ENCODE measurements at regions not wholly inside any gene's neighbourhood (a gene's known extent, or its start where the extent isn't known, plus 50 kb on each side); places are given as distances from the start of the nearest gene placed in this dataset.
A peak's percentile ranks its signal among the peaks of the same experiment; 100 is the strongest.

DNA sequence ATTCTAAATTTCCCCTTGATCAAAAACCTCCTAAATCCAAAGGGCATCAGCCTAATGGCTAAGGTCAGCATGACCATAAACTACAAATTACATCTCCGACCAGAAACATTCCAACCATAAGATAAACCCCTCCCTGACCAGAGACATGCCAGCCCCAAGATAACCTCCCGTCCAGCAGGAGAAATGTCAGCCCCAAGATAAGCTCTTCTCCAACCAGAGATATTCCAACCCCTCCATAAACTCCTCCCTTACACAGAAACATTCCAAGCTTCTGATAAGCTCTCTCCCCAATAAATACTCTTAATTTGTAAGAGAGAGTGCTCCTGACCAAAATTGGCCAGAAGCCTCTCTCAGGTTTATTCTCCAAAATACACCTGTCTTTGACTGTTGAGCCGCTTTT is 274.0 kb downstream of the RNF152 start:
- DNase-seq: no peak
- Histone ChIP-seq H3K4me1 (ENCODE audit: control extremely low read depth in 1 of 4, control insufficient read depth in 4 of 4, insufficient read depth in 4 of 4, low read length in 3 of 4) (no peaks in the 10 kb centered on the region), H3K27ac (ENCODE audit: insufficient read depth in 1 of 2, low read depth in 1 of 2, low read length in 2 of 2, poor library complexity in 1 of 2, severe bottlenecking in 2 of 2) (no peak overlapping the region), H3K9me3 (ENCODE audit: control extremely low read depth in 1 of 5, control insufficient read depth in 4 of 5, insufficient read depth in 2 of 5, low read depth in 1 of 5, low read length in 4 of 5) (peaks cover 0 to 4% (median 0%) of the 10 kb centered on the region in 5 experiments), H3K36me3 (ENCODE audit: control insufficient read depth in 4 of 4, insufficient read depth in 4 of 4, low read length in 3 of 4) (no peaks in the 10 kb centered on the region), H3K27me3 (replicated peaks in 2 of 5; ENCODE audit: control insufficient read depth in 4 of 5, insufficient read depth in 5 of 5, low read length in 4 of 5) (no peaks in the 10 kb centered on the region), H3K4me3 (ENCODE audit: control insufficient read depth in 1 of 7, extremely low read depth in 1 of 7, insufficient read depth in 4 of 7, low read depth in 2 of 7, low read length in 6 of 7) (no peak overlapping the region)
- 100% methylated on average over 2 of the region's 3 CpGs for WGBS (ENCODE audit: insufficient coverage)
- ChIA-PET POLR2A (no interaction called here), CTCF (interaction anchor here (1.3 kb wide), 1 partner anchor 285 kb away, joined by 3 read pairs; no protein-coding TSS in a partner anchor)

DNA sequence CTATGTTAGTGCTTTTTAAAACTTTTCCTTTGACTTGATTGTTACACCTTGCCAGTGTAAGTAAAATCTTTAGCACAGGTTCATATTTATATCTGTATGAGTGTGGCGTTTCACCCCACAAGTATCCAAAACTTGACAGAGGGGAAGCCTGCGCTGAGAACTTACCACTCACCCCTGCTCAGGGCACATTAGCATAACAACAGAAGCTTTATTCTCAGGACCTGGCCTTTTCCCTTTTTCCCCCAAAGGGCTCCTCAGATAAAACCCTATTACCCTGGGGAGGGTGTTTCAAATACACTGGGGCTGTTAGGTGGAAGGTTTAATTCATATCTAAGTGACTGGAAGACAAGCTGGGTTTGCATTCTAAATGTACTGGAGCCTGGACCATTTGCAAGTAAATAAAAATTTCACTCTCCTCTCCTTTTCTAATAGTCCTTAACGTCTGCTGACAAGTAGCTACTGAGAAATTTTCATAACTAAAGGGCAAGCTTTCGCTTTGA is 276.6 kb downstream of the RNF152 start:
- H3K36me3 ChIP-seq (ENCODE audit: control insufficient read depth in 4 of 4, insufficient read depth in 4 of 4, low read length in 3 of 4): no peaks in the 10 kb centered on the region
- ChIA-PET CTCF (interaction anchor here (1.2 kb wide), 1 partner anchor 34 kb away, joined by 3 read pairs; no protein-coding TSS in a partner anchor), POLR2A (no interaction called here)
- H3K4me1 ChIP-seq (ENCODE audit: control extremely low read depth in 1 of 4, control insufficient read depth in 4 of 4, insufficient read depth in 4 of 4, low read length in 3 of 4): no peaks in the 10 kb centered on the region
- no peak overlapping the region for H3K27ac ChIP-seq (ENCODE audit: insufficient read depth in 1 of 2, low read depth in 1 of 2, low read length in 2 of 2, poor library complexity in 1 of 2, severe bottlenecking in 2 of 2)
- DNase-seq: no peak
- H3K27me3 ChIP-seq (replicated peaks in 2 of 5; ENCODE audit: control insufficient read depth in 4 of 5, insufficient read depth in 5 of 5, low read length in 4 of 5): no peaks in the 10 kb centered on the region
- no peak overlapping the region for H3K4me3 ChIP-seq (ENCODE audit: control insufficient read depth in 1 of 7, extremely low read depth in 1 of 7, insufficient read depth in 4 of 7, low read depth in 2 of 7, low read length in 6 of 7)
- peaks cover 0 to 4% (median 0%) of the 10 kb centered on the region in 5 experiments for H3K9me3 ChIP-seq (ENCODE audit: control extremely low read depth in 1 of 5, control insufficient read depth in 4 of 5, insufficient read depth in 2 of 5, low read depth in 1 of 5, low read length in 4 of 5)
- 100% methylated on average over 1 of the region's 4 CpGs for WGBS (ENCODE audit: insufficient coverage)

DNA sequence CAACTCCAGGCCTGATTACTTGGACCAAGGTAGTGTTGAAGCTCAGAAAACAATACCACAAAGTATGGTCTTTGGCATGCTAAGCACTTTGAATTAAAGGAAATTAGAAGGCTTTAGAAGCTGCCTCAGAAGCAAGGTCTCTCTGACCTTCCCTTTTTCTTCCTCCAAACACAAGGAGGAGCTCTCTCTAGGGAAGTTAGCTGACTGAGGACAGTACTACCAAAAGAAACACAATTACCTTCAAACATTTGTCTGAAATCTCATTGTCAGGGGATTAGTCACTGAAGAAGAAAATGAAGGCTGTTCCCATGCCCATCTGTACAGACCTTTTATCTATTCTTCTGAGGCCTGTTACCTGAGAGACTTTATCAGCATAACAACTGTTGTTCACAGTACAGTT is 279.3 kb downstream of the CDH20 start:
- no peaks in the 10 kb centered on the region for H3K27me3 ChIP-seq (replicated peaks in 2 of 5; ENCODE audit: control insufficient read depth in 4 of 5, insufficient read depth in 5 of 5, low read length in 4 of 5)
- peaks cover 0 to 7% (median 0%) of the 10 kb centered on the region in 5 experiments for H3K9me3 ChIP-seq (ENCODE audit: control extremely low read depth in 1 of 5, control insufficient read depth in 4 of 5, insufficient read depth in 2 of 5, low read depth in 1 of 5, low read length in 4 of 5)
- no peak overlapping the region for H3K4me3 ChIP-seq (ENCODE audit: control insufficient read depth in 1 of 7, extremely low read depth in 1 of 7, insufficient read depth in 4 of 7, low read depth in 2 of 7, low read length in 6 of 7)
- H3K27ac ChIP-seq (ENCODE audit: insufficient read depth in 1 of 2, low read depth in 1 of 2, low read length in 2 of 2, poor library complexity in 1 of 2, severe bottlenecking in 2 of 2): no peak overlapping the region
- POLR2A ChIA-PET: no interaction called here
- H3K4me1 ChIP-seq (ENCODE audit: control extremely low read depth in 1 of 4, control insufficient read depth in 4 of 4, insufficient read depth in 4 of 4, low read length in 3 of 4): no peaks in the 10 kb centered on the region
- no peaks in the 10 kb centered on the region for H3K36me3 ChIP-seq (ENCODE audit: control insufficient read depth in 4 of 4, insufficient read depth in 4 of 4, low read length in 3 of 4)
- DNase-seq: peak in 1 of 3 donors; percentile 5
- CTCF ChIA-PET: interaction anchor here (0.6 to 1.4 kb wide), 7 partner anchors 14 to 519 kb away, joined by 3 to 4 read pairs (median 3); no protein-coding TSS in a partner anchor

GRCh38 chr18:61609131-61609530 is 275.9 kb downstream of the CDH20 start:
- no peak overlapping the region for H3K4me3 ChIP-seq (ENCODE audit: control insufficient read depth in 1 of 7, extremely low read depth in 1 of 7, insufficient read depth in 4 of 7, low read depth in 2 of 7, low read length in 6 of 7)
- H3K27me3 ChIP-seq (replicated peaks in 2 of 5; ENCODE audit: control insufficient read depth in 4 of 5, insufficient read depth in 5 of 5, low read length in 4 of 5): peaks cover 0 to 2% (median 0%) of the 10 kb centered on the region in 5 experiments
- peaks cover 0 to 10% (median 4%) of the 10 kb centered on the region in 4 experiments for H3K4me1 ChIP-seq (ENCODE audit: control extremely low read depth in 1 of 4, control insufficient read depth in 4 of 4, insufficient read depth in 4 of 4, low read length in 3 of 4)
- ChIA-PET CTCF (interaction anchor here (0.7 to 1.3 kb wide), 2 partner anchors 19 to 29 kb away, joined by 3 read pairs; no protein-coding TSS in a partner anchor), POLR2A (no interaction called here)
- H3K9me3 ChIP-seq (ENCODE audit: control extremely low read depth in 1 of 5, control insufficient read depth in 4 of 5, insufficient read depth in 2 of 5, low read depth in 1 of 5, low read length in 4 of 5): peaks cover 0 to 7% (median 0%) of the 10 kb centered on the region in 5 experiments
- no peak overlapping the region for H3K27ac ChIP-seq (ENCODE audit: insufficient read depth in 1 of 2, low read depth in 1 of 2, low read length in 2 of 2, poor library complexity in 1 of 2, severe bottlenecking in 2 of 2)
- no peaks in the 10 kb centered on the region for H3K36me3 ChIP-seq (ENCODE audit: control insufficient read depth in 4 of 4, insufficient read depth in 4 of 4, low read length in 3 of 4)
- DNase-seq: no peak

- POLR2A ChIA-PET: no interaction called here
- H3K27me3 ChIP-seq (replicated peaks in 2 of 5; ENCODE audit: control insufficient read depth in 4 of 5, insufficient read depth in 5 of 5, low read length in 4 of 5): peaks cover 0 to 2% (median 0%) of the 10 kb centered on the region in 5 experiments
- no peaks in the 10 kb centered on the region for H3K36me3 ChIP-seq (ENCODE audit: control insufficient read depth in 4 of 4, insufficient read depth in 4 of 4, low read length in 3 of 4)
- H3K9me3 ChIP-seq (ENCODE audit: control extremely low read depth in 1 of 5, control insufficient read depth in 4 of 5, insufficient read depth in 2 of 5, low read depth in 1 of 5, low read length in 4 of 5): peaks cover 0 to 7% (median 0%) of the 10 kb centered on the region in 5 experiments
- CTCF ChIA-PET: interaction anchor here (0.6 to 1.5 kb wide), 3 partner anchors 26 to 55 kb away, joined by 3 to 4 read pairs (median 4); no protein-coding TSS in a partner anchor
- DNase-seq: no peak
- no peak overlapping the region for H3K27ac ChIP-seq (ENCODE audit: insufficient read depth in 1 of 2, low read depth in 1 of 2, low read length in 2 of 2, poor library complexity in 1 of 2, severe bottlenecking in 2 of 2)
- H3K4me1 ChIP-seq (ENCODE audit: control extremely low read depth in 1 of 4, control insufficient read depth in 4 of 4, insufficient read depth in 4 of 4, low read length in 3 of 4): peaks cover 0 to 10% (median 4%) of the 10 kb centered on the region in 4 experiments
- H3K4me3 ChIP-seq (ENCODE audit: control insufficient read depth in 1 of 7, extremely low read depth in 1 of 7, insufficient read depth in 4 of 7, low read depth in 2 of 7, low read length in 6 of 7): no peak overlapping the region
- WGBS (ENCODE audit: insufficient coverage): 100% methylated on average over 1 of the region's 1 CpG
Measured at GRCh38 chr18:61608316-61608715, 275.1 kb downstream of the CDH20 start.

- POLR2A ChIA-PET: no interaction called here
- CTCF ChIA-PET: interaction anchor here (0.6 to 1.5 kb wide), 3 partner anchors 26 to 55 kb away, joined by 3 to 4 read pairs (median 4); no protein-coding TSS in a partner anchor
- DNase-seq: no peak
- H3K27ac ChIP-seq (ENCODE audit: insufficient read depth in 1 of 2, low read depth in 1 of 2, low read length in 2 of 2, poor library complexity in 1 of 2, severe bottlenecking in 2 of 2): no peak overlapping the region
- peaks cover 0 to 10% (median 4%) of the 10 kb centered on the region in 4 experiments for H3K4me1 ChIP-seq (ENCODE audit: control extremely low read depth in 1 of 4, control insufficient read depth in 4 of 4, insufficient read depth in 4 of 4, low read length in 3 of 4)
- 100% methylated on average over 2 of the region's 2 CpGs for WGBS (ENCODE audit: insufficient coverage)
- peaks cover 0 to 2% (median 0%) of the 10 kb centered on the region in 5 experiments for H3K27me3 ChIP-seq (replicated peaks in 2 of 5; ENCODE audit: control insufficient read depth in 4 of 5, insufficient read depth in 5 of 5, low read length in 4 of 5)
- no peak overlapping the region for H3K4me3 ChIP-seq (ENCODE audit: control insufficient read depth in 1 of 7, extremely low read depth in 1 of 7, insufficient read depth in 4 of 7, low read depth in 2 of 7, low read length in 6 of 7)
- H3K9me3 ChIP-seq (ENCODE audit: control extremely low read depth in 1 of 5, control insufficient read depth in 4 of 5, insufficient read depth in 2 of 5, low read depth in 1 of 5, low read length in 4 of 5): peaks cover 0 to 7% (median 0%) of the 10 kb centered on the region in 5 experiments
- no peaks in the 10 kb centered on the region for H3K36me3 ChIP-seq (ENCODE audit: control insufficient read depth in 4 of 4, insufficient read depth in 4 of 4, low read length in 3 of 4)
Measured at GRCh38 chr18:61607867-61608266, 274.6 kb downstream of the CDH20 start.

- Histone ChIP-seq H3K4me3 (ENCODE audit: control insufficient read depth in 1 of 7, extremely low read depth in 1 of 7, insufficient read depth in 4 of 7, low read depth in 2 of 7, low read length in 6 of 7) (peak overlapping the region in 2 of 7 experiments; percentile 43 to 52), H3K36me3 (ENCODE audit: control insufficient read depth in 4 of 4, insufficient read depth in 4 of 4, low read length in 3 of 4) (no peaks in the 10 kb centered on the region), H3K9me3 (ENCODE audit: control extremely low read depth in 1 of 5, control insufficient read depth in 4 of 5, insufficient read depth in 2 of 5, low read depth in 1 of 5, low read length in 4 of 5) (peaks cover 0 to 7% (median 0%) of the 10 kb centered on the region in 5 experiments), H3K27me3 (replicated peaks in 2 of 5; ENCODE audit: control insufficient read depth in 4 of 5, insufficient read depth in 5 of 5, low read length in 4 of 5) (peaks cover 0 to 2% (median 0%) of the 10 kb centered on the region in 5 experiments), H3K4me1 (ENCODE audit: control extremely low read depth in 1 of 4, control insufficient read depth in 4 of 4, insufficient read depth in 4 of 4, low read length in 3 of 4) (peaks cover 0 to 10% (median 4%) of the 10 kb centered on the region in 4 experiments), H3K27ac (ENCODE audit: insufficient read depth in 1 of 2, low read depth in 1 of 2, low read length in 2 of 2, poor library complexity in 1 of 2, severe bottlenecking in 2 of 2) (no peak overlapping the region)
- peak; percentile 30 to 51 (median 50) for DNase-seq
- 0% methylated on average over 4 of the region's 5 CpGs for WGBS (ENCODE audit: insufficient coverage)
- POLR2A ChIA-PET: no interaction called here
- CTCF ChIA-PET: interaction anchor here (1.1 to 1.3 kb wide), 2 partner anchors 34 to 524 kb away, joined by 3 to 5 read pairs; no protein-coding TSS in a partner anchor
Measured at GRCh38 chr18:61606759-61607158, 273.5 kb downstream of the CDH20 start.
